RWPE1 (cell line): ENCODE measurements at regions not wholly inside any gene's neighbourhood (a gene's known extent, or its start where the extent isn't known, plus 50 kb on each side); places are given as distances from the start of the nearest gene placed in this dataset.

Experiments
- CTCF ChIA-PET: fragments of 350-600 bp; sonication (Branson Sonifier 250); formaldehyde crosslinking; extraction: SDS; loops from one replicate; lab custom pipeline; 2021; lab: Yijun Ruan, JAX
- POLR2A ChIA-PET: fragments of 400-600 bp; formaldehyde crosslinking; extraction: SDS; loops from one replicate; lab custom pipeline; 2020; ENCODE audit warnings: antibody characterized with exemption; ENCODE audit not compliant: low non-redundant PET; lab: Yijun Ruan, JAX
- DNase-seq: peaks from one replicate; pipeline ENCODE4 v3.0.0; 2012; ENCODE audit warnings: low spot score
- H3K27ac ChIP-seq: fragments of 450-650 bp; 2 replicates; pipeline ENCODE4 v1.5.1; 2017
- TF ChIP-seq, protein P1 (sequence below): fragments of 450-650 bp; conservative IDR thresholded peaks from 2 replicates; pipeline ENCODE4 v1.5.1; 2017; ENCODE audit warnings: low read depth, mild to moderate bottlenecking

DNA sequence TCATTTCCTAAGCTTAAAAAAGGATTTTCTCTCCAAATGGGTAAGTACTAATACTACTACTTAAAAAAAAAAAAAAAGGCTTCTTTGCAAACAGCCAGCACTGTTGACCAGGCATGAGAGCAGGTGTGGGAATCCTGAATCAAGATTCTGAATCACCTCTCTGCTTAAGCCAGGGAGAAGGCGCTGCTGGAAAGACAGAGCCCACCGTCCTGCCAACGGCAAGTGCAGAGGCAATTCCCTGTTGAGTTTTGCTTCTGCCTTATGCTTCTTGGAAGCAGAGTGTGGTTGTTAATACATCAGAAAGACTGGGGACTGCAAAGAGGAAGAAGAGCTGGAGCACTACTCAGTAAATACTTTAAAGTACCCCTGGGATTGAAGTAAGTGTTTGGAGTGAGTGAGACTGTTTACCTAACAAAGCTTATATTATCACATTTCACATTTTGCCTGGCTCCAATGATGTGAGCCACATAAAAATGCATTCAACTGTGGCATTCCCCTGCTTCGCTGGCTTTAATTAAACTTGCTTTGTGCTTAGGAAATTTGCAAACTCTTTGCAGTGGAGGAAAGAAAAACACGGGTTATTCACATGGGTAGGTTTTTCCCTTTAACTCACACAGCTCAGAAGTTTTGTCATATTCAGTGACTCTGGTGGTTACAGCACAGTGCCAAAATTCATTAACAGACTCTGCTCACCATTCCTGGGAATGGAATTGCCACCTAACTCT lies 86.0 kb upstream of the KIF2B start:
- no peak for DNase-seq
- CTCF ChIA-PET = no interaction called here
- TF ChIP-seq, protein P1, sequence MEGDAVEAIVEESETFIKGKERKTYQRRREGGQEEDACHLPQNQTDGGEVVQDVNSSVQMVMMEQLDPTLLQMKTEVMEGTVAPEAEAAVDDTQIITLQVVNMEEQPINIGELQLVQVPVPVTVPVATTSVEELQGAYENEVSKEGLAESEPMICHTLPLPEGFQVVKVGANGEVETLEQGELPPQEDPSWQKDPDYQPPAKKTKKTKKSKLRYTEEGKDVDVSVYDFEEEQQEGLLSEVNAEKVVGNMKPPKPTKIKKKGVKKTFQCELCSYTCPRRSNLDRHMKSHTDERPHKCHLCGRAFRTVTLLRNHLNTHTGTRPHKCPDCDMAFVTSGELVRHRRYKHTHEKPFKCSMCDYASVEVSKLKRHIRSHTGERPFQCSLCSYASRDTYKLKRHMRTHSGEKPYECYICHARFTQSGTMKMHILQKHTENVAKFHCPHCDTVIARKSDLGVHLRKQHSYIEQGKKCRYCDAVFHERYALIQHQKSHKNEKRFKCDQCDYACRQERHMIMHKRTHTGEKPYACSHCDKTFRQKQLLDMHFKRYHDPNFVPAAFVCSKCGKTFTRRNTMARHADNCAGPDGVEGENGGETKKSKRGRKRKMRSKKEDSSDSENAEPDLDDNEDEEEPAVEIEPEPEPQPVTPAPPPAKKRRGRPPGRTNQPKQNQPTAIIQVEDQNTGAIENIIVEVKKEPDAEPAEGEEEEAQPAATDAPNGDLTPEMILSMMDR = no peak
- POLR2A ChIA-PET = interaction anchor here (0.6 kb wide), 1 partner anchor 55 kb away, joined by 3 read pairs; no protein-coding TSS in a partner anchor
- H3K27ac ChIP-seq = no peak overlapping the region

DNA sequence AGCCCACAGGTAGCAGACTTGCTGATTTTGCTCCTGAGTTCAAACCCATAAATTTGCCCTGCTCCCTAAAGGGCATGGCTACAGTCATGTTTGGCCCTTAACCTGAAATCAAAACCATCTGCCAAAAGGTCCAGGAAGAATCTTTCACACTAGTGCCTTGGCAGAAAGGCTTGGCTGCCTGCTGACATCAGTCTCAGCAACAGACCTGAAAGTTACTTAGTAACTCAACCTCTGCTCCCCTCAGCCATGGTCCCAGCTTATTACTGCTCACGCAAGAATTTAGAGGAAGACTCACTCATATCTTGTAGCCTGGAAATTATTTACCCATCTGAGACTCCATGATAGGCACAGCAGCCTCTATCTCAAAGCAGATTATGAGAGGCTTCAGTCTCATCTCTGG lies 98.0 kb upstream of the KIF2B start:
- CTCF ChIA-PET = no interaction called here
- TF ChIP-seq, protein P1 = no peak
- POLR2A ChIA-PET = no interaction called here
- DNase-seq = no peak
- H3K27ac ChIP-seq = no peak overlapping the region

- TF ChIP-seq, protein P1 = no peak
- POLR2A ChIA-PET = no interaction called here
- CTCF ChIA-PET = no interaction called here
- no peak overlapping the region for H3K27ac ChIP-seq
- peak; percentile 70 for DNase-seq
Measured at GRCh38 chr17:53722407-53722806, 100.3 kb upstream of the KIF2B start.

DNA sequence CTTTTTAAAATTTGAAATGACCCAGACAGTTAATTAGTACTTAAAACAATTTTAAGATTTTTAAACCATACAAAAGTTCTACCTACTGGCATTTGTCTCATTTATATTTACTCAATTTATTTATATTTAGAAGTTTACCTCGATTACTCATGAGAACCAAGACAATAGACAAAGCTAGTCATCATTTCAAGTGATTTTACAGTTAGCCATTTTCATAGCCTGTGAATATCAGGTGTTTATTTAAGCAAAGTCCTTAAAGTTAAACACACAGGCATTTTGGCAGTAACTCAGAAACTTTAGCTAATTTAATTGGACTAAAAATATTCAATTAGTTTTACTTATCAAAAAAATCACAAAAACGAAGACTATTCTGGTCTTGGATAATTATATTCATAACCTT lies 101.6 kb upstream of the KIF2B start:
- TF ChIP-seq, protein P1 = no peak
- POLR2A ChIA-PET = no interaction called here
- CTCF ChIA-PET = no interaction called here
- no peak for DNase-seq
- H3K27ac ChIP-seq = no peak overlapping the region

DNA sequence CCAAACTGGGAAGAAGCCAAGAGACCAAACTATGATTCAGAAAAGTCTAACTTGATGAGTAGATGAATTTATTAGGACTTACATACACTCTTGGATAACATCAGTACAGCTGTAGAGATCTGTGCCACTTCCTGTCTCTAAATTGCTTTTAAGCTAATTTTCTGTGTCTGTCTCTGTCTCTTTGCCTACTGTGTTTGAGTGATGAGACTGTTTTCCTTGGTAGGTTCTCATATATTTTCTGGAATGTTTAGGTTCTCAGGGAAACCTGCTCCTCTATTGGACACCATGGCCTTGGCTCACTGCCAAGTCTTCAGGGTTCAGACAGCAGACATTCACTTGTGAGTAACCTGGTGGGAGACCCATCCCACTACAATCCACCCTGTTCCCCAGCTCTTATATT lies 103.5 kb upstream of the KIF2B start:
- ChIA-PET POLR2A (no interaction called here), CTCF (no interaction called here)
- DNase-seq = no peak
- TF ChIP-seq, protein P1 = no peak
- H3K27ac ChIP-seq = no peak overlapping the region

DNA sequence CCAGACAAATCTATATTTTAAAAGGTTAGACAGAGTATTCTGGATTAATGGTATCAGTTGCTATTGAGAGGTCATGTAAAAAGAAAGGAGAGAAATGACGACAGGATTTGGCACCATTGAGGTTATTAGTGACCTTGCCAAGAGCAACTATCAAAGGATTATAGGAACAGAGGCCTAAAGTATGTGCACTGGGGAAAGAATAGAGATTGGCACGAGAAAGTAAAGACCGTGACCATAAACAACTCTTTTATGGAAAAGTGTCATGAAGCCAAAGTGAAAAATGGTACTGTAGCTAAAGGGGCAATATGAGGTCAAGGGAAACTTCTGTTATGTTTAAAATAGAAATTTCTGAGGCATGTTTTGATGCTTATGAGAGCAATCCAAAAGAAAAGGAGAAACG lies 115.2 kb upstream of the KIF2B start:
- TF ChIP-seq, protein P1 = no peak
- CTCF ChIA-PET = no interaction called here
- DNase-seq = no peak

More for the DNA sequence above, 115.2 kb upstream of the KIF2B start:
- H3K27ac ChIP-seq = no peak overlapping the region
- POLR2A ChIA-PET = no interaction called here
